ENCODE measurements at regions not wholly inside any gene's neighbourhood (a gene's known extent, or its start where the extent isn't known, plus 50 kb on each side); places are given as distances from the start of the nearest gene placed in this dataset.
"Not testable (repeated sequence)": the region's sequence is repeated elsewhere in the genome, so short reads cannot be mapped to it uniquely, and the experiment has no call there.

GRCh38 chr7:7014827-7015595 lies 167.3 kb upstream of the C1GALT1 start:
- in situ Hi-C loops (cut with MboI; ENCODE audit: low sequenced_read_pairs): no loop called here
- Histone ChIP-seq H3K9me3 (no peaks in the 10 kb centered on the region), H3K27me3 (ENCODE audit: low read depth) (no peaks in the 10 kb centered on the region), H3K4me1 (no peaks in the 10 kb centered on the region), H3K4me3 (no peak overlapping the region), H3K36me3 (replicated peaks) (no peaks in the 10 kb centered on the region)
- no peak for DNase-seq (ENCODE audit: low spot score in 2 of 2)

GRCh38 chr7:7017707-7018280 lies 164.6 kb upstream of the C1GALT1 start:
- Histone ChIP-seq H3K27me3 (ENCODE audit: low read depth) (no peaks in the 10 kb centered on the region; the same call in 1 of the 2 replicates), H3K9me3 (no peaks in the 10 kb centered on the region), H3K36me3 (replicated peaks) (no peaks in the 10 kb centered on the region), H3K4me1 (no peaks in the 10 kb centered on the region), H3K4me3 (no peak overlapping the region)
- in situ Hi-C loops (cut with MboI; ENCODE audit: low sequenced_read_pairs): no loop called here
- no peak for DNase-seq (ENCODE audit: low spot score in 2 of 2)

- in situ Hi-C loops (cut with MboI; ENCODE audit: low sequenced_read_pairs): no loop called here
- DNase-seq (ENCODE audit: low spot score in 2 of 2): no peak
- Histone ChIP-seq H3K27me3 (ENCODE audit: low read depth) (no peaks in the 10 kb centered on the region; the same call in 1 of the 2 replicates), H3K4me1 (no peaks in the 10 kb centered on the region), H3K9me3 (no peaks in the 10 kb centered on the region), H3K4me3 (no peak overlapping the region), H3K36me3 (replicated peaks) (no peaks in the 10 kb centered on the region)
Measured at GRCh38 chr7:7018290-7018689, 164.1 kb upstream of the C1GALT1 start.

- in situ Hi-C loops (cut with MboI; ENCODE audit: low sequenced_read_pairs): no loop called here
- no peak for DNase-seq (ENCODE audit: low spot score in 2 of 2)
Measured at GRCh38 chr7:7032221-7032620, 150.1 kb upstream of the C1GALT1 start.

GRCh38 chr7:7035851-7036250 lies 146.5 kb upstream of the C1GALT1 start:
- no peaks in the 10 kb centered on the region for H3K36me3 ChIP-seq (replicated peaks)
- H3K4me3 ChIP-seq: no peak overlapping the region
- no peak for DNase-seq (ENCODE audit: low spot score in 2 of 2)
- in situ Hi-C loops (cut with MboI; ENCODE audit: low sequenced_read_pairs): no loop called here
- no peaks in the 10 kb centered on the region for H3K4me1 ChIP-seq
- no peaks in the 10 kb centered on the region for H3K9me3 ChIP-seq
- H3K27me3 ChIP-seq (ENCODE audit: low read depth): 0 out of 2 replicates have a peak, but pooled peaks cover 2% of the 10 kb centered on the region

More at GRCh38 chr7:7032221-7032620, 150.1 kb upstream of the C1GALT1 start:
- no peaks in the 10 kb centered on the region for H3K9me3 ChIP-seq
- H3K36me3 ChIP-seq (replicated peaks): no peaks in the 10 kb centered on the region
- no peaks in the 10 kb centered on the region for H3K27me3 ChIP-seq (ENCODE audit: low read depth)
- H3K4me1 ChIP-seq: no peaks in the 10 kb centered on the region
- H3K4me3 ChIP-seq: no peak overlapping the region

GRCh38 chr7:7042286-7042893 lies 140.0 kb upstream of the C1GALT1 start:
- DNase-seq (ENCODE audit: low spot score in 2 of 2); H3K9me3 ChIP-seq; H3K27me3 ChIP-seq (ENCODE audit: low read depth); H3K36me3 ChIP-seq (replicated peaks); H3K4me3 ChIP-seq; in situ Hi-C loops (cut with MboI; ENCODE audit: low sequenced_read_pairs); H3K4me1 ChIP-seq: not testable (repeated sequence)

- Histone ChIP-seq H3K9me3 (no peaks in the 10 kb centered on the region), H3K4me3 (no peak overlapping the region), H3K36me3 (replicated peaks) (no peaks in the 10 kb centered on the region), H3K27me3 (ENCODE audit: low read depth) (0 out of 2 replicates have a peak, but pooled peaks cover 2% of the 10 kb centered on the region), H3K4me1 (no peaks in the 10 kb centered on the region)
- in situ Hi-C loops (cut with MboI; ENCODE audit: low sequenced_read_pairs): no loop called here
- no peak for DNase-seq (ENCODE audit: low spot score in 2 of 2)
Measured at GRCh38 chr7:7044806-7045205, 137.5 kb upstream of the C1GALT1 start.

- no peaks in the 10 kb centered on the region for H3K9me3 ChIP-seq
- no peak for DNase-seq (ENCODE audit: low spot score in 2 of 2)
- in situ Hi-C loops (cut with MboI; ENCODE audit: low sequenced_read_pairs): no loop called here
- H3K27me3 ChIP-seq (ENCODE audit: low read depth): no peaks in the 10 kb centered on the region
- no peaks in the 10 kb centered on the region for H3K4me1 ChIP-seq
- H3K4me3 ChIP-seq: no peak overlapping the region
- no peaks in the 10 kb centered on the region for H3K36me3 ChIP-seq (replicated peaks)
Measured at GRCh38 chr7:7048213-7048612, 134.1 kb upstream of the C1GALT1 start.

GRCh38 chr7:7051206-7051877 lies 131.0 kb upstream of the C1GALT1 start:
- in situ Hi-C loops (cut with MboI; ENCODE audit: low sequenced_read_pairs): no loop called here
- Histone ChIP-seq H3K36me3 (replicated peaks) (no peaks in the 10 kb centered on the region), H3K9me3 (no peaks in the 10 kb centered on the region), H3K4me3 (no peak overlapping the region), H3K27me3 (ENCODE audit: low read depth) (no peaks in the 10 kb centered on the region), H3K4me1 (no peaks in the 10 kb centered on the region)
- no peak for DNase-seq (ENCODE audit: low spot score in 2 of 2)

GRCh38 chr7:7054252-7054830 lies 128.0 kb upstream of the C1GALT1 start:
- Histone ChIP-seq H3K4me1 (no peaks in the 10 kb centered on the region), H3K36me3 (replicated peaks) (no peaks in the 10 kb centered on the region), H3K27me3 (ENCODE audit: low read depth) (no peaks in the 10 kb centered on the region), H3K4me3 (no peak overlapping the region), H3K9me3 (no peaks in the 10 kb centered on the region)
- in situ Hi-C loops (cut with MboI; ENCODE audit: low sequenced_read_pairs): no loop called here
- no peak for DNase-seq (ENCODE audit: low spot score in 2 of 2)

GRCh38 chr7:7060828-7061599 lies 121.3 kb upstream of the C1GALT1 start:
- Histone ChIP-seq H3K9me3 (no peaks in the 10 kb centered on the region), H3K4me3 (no peak overlapping the region), H3K4me1 (no peaks in the 10 kb centered on the region), H3K27me3 (ENCODE audit: low read depth) (no peaks in the 10 kb centered on the region), H3K36me3 (replicated peaks) (no peaks in the 10 kb centered on the region)
- in situ Hi-C loops (cut with MboI; ENCODE audit: low sequenced_read_pairs): no loop called here
- DNase-seq (ENCODE audit: low spot score in 2 of 2): no peak

- in situ Hi-C loops (cut with MboI; ENCODE audit: low sequenced_read_pairs): no loop called here
- H3K9me3 ChIP-seq: no peaks in the 10 kb centered on the region
- H3K4me1 ChIP-seq: no peaks in the 10 kb centered on the region
- H3K27me3 ChIP-seq (ENCODE audit: low read depth): no peaks in the 10 kb centered on the region
- H3K4me3 ChIP-seq: no peak overlapping the region
- no peaks in the 10 kb centered on the region for H3K36me3 ChIP-seq (replicated peaks)
- no peak for DNase-seq (ENCODE audit: low spot score in 2 of 2)
Measured at GRCh38 chr7:7077945-7078344, 104.4 kb upstream of the C1GALT1 start.

- Histone ChIP-seq H3K27me3 (ENCODE audit: low read depth) (no peaks in the 10 kb centered on the region), H3K4me1 (no peaks in the 10 kb centered on the region), H3K4me3 (no peak overlapping the region), H3K9me3 (no peaks in the 10 kb centered on the region), H3K36me3 (replicated peaks) (no peaks in the 10 kb centered on the region)
- no peak for DNase-seq (ENCODE audit: low spot score in 2 of 2)
- in situ Hi-C loops (cut with MboI; ENCODE audit: low sequenced_read_pairs): no loop called here
Measured at GRCh38 chr7:7080802-7081201, 101.5 kb upstream of the C1GALT1 start.

All from HAP-1 (cell line).